GM23338 (cell line): ENCODE measurements at regions not wholly inside any gene's neighbourhood (a gene's known extent, or its start where the extent isn't known, plus 50 kb on each side); places are given as distances from the start of the nearest gene placed in this dataset.

Experiments used
- CREB1 ChIP-seq: fragments of 250-450 bp; sonication (Bioruptor Pico); IDR thresholded peaks from 2 replicates; pipeline ENCODE4 v1.5.0; 2020; ENCODE audit warnings: low read depth, mild to moderate bottlenecking, moderate library complexity
- ETS1 ChIP-seq: IDR thresholded peaks from 2 replicates; pipeline ENCODE4 v1.6.1; 2016; ENCODE audit warnings: antibody characterized with exemption
- EZH2 ChIP-seq: fragments of 200-600 bp; sonication (generic); IDR thresholded peaks from one replicate; pipeline ENCODE4 v1.8.0; 2017; ENCODE audit warnings: antibody characterized with exemption, mild to moderate bottlenecking, low read depth; ENCODE audit not compliant: unreplicated experiment
- EZH2phosphoT487 ChIP-seq: fragments of 200-600 bp; sonication (generic); IDR thresholded peaks from one replicate; pipeline ENCODE4 v1.8.1; 2018; ENCODE audit warnings: antibody characterized with exemption; ENCODE audit not compliant: unreplicated experiment
- POLR2AphosphoS5 ChIP-seq: IDR thresholded peaks from 2 replicates; pipeline ENCODE4 v1.6.1; 2016; ENCODE audit warnings: antibody characterized with exemption, low read depth
- REST ChIP-seq: IDR thresholded peaks from one replicate; pipeline ENCODE4 v1.6.1; 2018; ENCODE audit warnings: antibody characterized with exemption; ENCODE audit not compliant: unreplicated experiment
- TF ChIP-seq, protein P1 (sequence below), 2 experiments: fragments of 200-600 bp in 1 of 2; sonication (generic) in 1 of 2; conservative IDR thresholded peaks; 2 replicates each; pipeline versions ENCODE4 v1.5.1 to v1.6.1; 2016 to 2017; ENCODE audit warnings: antibody characterized with exemption in 2 of 2, low read depth in 2 of 2, mild to moderate bottlenecking in 2 of 2, moderate library complexity in 1 of 2

GRCh38 chr4:180817529-180817928 is 1425.7 kb upstream of the TENM3 start:
- TF ChIP-seq EZH2 (no peak), CREB1 (CRISPR knock-in tag) (no peak), REST (no peak), POLR2AphosphoS5 (no peak), EZH2phosphoT487 (no peak), ETS1 (no peak)
- TF ChIP-seq, protein P1, sequence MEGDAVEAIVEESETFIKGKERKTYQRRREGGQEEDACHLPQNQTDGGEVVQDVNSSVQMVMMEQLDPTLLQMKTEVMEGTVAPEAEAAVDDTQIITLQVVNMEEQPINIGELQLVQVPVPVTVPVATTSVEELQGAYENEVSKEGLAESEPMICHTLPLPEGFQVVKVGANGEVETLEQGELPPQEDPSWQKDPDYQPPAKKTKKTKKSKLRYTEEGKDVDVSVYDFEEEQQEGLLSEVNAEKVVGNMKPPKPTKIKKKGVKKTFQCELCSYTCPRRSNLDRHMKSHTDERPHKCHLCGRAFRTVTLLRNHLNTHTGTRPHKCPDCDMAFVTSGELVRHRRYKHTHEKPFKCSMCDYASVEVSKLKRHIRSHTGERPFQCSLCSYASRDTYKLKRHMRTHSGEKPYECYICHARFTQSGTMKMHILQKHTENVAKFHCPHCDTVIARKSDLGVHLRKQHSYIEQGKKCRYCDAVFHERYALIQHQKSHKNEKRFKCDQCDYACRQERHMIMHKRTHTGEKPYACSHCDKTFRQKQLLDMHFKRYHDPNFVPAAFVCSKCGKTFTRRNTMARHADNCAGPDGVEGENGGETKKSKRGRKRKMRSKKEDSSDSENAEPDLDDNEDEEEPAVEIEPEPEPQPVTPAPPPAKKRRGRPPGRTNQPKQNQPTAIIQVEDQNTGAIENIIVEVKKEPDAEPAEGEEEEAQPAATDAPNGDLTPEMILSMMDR (conservative IDR thresholded peaks at IDR 0.05; ENCODE audit: low read depth in 2 of 2): no peak
